ENCODE measurements at regions not wholly inside any gene's neighbourhood (a gene's known extent, or its start where the extent isn't known, plus 50 kb on each side); places are given as distances from the start of the nearest gene placed in this dataset.

GRCh38 chr2:160816916-160817499 is 323.4 kb upstream of the RBMS1 start:
- TF ChIP-seq TAF1 (IDR thresholded peaks at IDR 0.05; ENCODE audit: low read depth), result no peak
- TF ChIP-seq REST (IDR thresholded peaks at IDR 0.05; ENCODE audit: low read depth), result no peak
- no peak for TF ChIP-seq EP300 (IDR thresholded peaks at IDR 0.05; ENCODE audit: borderline replicate concordance)
- TF ChIP-seq MAX (IDR thresholded peaks at IDR 0.05), result no peak
- TF ChIP-seq, protein P1, sequence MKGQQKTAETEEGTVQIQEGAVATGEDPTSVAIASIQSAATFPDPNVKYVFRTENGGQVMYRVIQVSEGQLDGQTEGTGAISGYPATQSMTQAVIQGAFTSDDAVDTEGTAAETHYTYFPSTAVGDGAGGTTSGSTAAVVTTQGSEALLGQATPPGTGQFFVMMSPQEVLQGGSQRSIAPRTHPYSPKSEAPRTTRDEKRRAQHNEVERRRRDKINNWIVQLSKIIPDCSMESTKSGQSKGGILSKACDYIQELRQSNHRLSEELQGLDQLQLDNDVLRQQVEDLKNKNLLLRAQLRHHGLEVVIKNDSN (IDR thresholded peaks at IDR 0.05), result no peak
- no peak for TF ChIP-seq CREB1 (IDR thresholded peaks at IDR 0.05; ENCODE audit: low read depth)
- TF ChIP-seq YY1 (IDR thresholded peaks at IDR 0.05; ENCODE audit: low read depth), result no peak
- no peak for TF ChIP-seq ZBTB7A (IDR thresholded peaks at IDR 0.05; ENCODE audit: low read depth)
- no peak for TF ChIP-seq EGR1 (IDR thresholded peaks at IDR 0.05)
- TF ChIP-seq RAD21 (IDR thresholded peaks at IDR 0.05; ENCODE audit: low read depth), result no peak
- no peak for TF ChIP-seq CEBPB (IDR thresholded peaks at IDR 0.05)
- TF ChIP-seq TEAD4 (IDR thresholded peaks at IDR 0.05), result no peak
- no peak for TF ChIP-seq TCF12 (IDR thresholded peaks at IDR 0.05; ENCODE audit: low read depth)

Measured in Ishikawa (cell line).